Hepatocyte (in vitro differentiated cells): ENCODE measurements at regions not wholly inside any gene's neighbourhood (a gene's known extent, or its start where the extent isn't known, plus 50 kb on each side); places are given as distances from the start of the nearest gene placed in this dataset.

Source experiments
- DNase-seq: peaks from one replicate; pipeline ENCODE4 v3.0.0-alpha.2; 2016; ENCODE audit warnings: low spot score
- H2AFZ ChIP-seq: fragments of 200-600 bp; sonication (generic); 2 replicates; pipeline ENCODE4 v1.6.0; 2016; ENCODE audit warnings: antibody characterized with exemption, mild to moderate bottlenecking
- H3K27ac ChIP-seq: fragments of 200-600 bp; sonication (generic); 2 replicates; pipeline ENCODE4 v1.5.1; 2016; ENCODE audit warnings: mild to moderate bottlenecking
- H3K27me3 ChIP-seq: fragments of 200-600 bp; sonication (generic); 2 replicates; pipeline ENCODE4 v1.6.1; 2016
- H3K36me3 ChIP-seq: fragments of 200-600 bp; sonication (generic); replicated peaks from 2 replicates; pipeline ENCODE4 v1.5.1; 2016; ENCODE audit warnings: low read depth; ENCODE audit not compliant: insufficient read depth
- H3K4me1 ChIP-seq: fragments of 200-600 bp; sonication (generic); 2 replicates; pipeline ENCODE4 v1.5.1; 2016; ENCODE audit warnings: mild to moderate bottlenecking, moderate library complexity; ENCODE audit not compliant: insufficient read depth
- H3K4me2 ChIP-seq: fragments of 200-600 bp; sonication (generic); 2 replicates; pipeline ENCODE4 v1.6.0; 2016
- H3K4me3 ChIP-seq: fragments of 200-600 bp; sonication (generic); 2 replicates; pipeline ENCODE4 v1.5.1; 2016; ENCODE audit warnings: mild to moderate bottlenecking
- H3K79me2 ChIP-seq: fragments of 200-600 bp; sonication (generic); 2 replicates; pipeline ENCODE4 v1.6.0; 2017; ENCODE audit warnings: mild to moderate bottlenecking
- H3K9me2 ChIP-seq: fragments of 200-600 bp; sonication (generic); replicated peaks from 2 replicates; pipeline ENCODE4 v1.6.0; 2017; ENCODE audit warnings: mild to moderate bottlenecking; ENCODE audit not compliant: insufficient read depth
- H3K9me3 ChIP-seq: fragments of 200-600 bp; sonication (generic); 2 replicates; pipeline ENCODE4 v1.5.1; 2016; ENCODE audit warnings: low read depth, mild to moderate bottlenecking
- H4K20me1 ChIP-seq: fragments of 200-600 bp; sonication (generic); 2 replicates; pipeline ENCODE4 v1.6.0; 2016; ENCODE audit warnings: mild to moderate bottlenecking; ENCODE audit not compliant: insufficient read depth, poor library complexity, severe bottlenecking
- CTCF ChIP-seq: fragments of 200-600 bp; sonication (generic); IDR thresholded peaks from 2 replicates; pipeline ENCODE4 v1.5.1; 2016; ENCODE audit warnings: antibody characterized with exemption, mild to moderate bottlenecking; ENCODE audit not compliant: poor library complexity
- EZH2 ChIP-seq: fragments of 200-600 bp; sonication (generic); IDR thresholded peaks from 2 replicates; pipeline ENCODE4 v1.6.1; 2016; ENCODE audit warnings: antibody characterized with exemption, mild to moderate bottlenecking, borderline replicate concordance
- EZH2phosphoT487 ChIP-seq: fragments of 200-600 bp; sonication (generic); IDR thresholded peaks from one replicate; pipeline ENCODE4 v1.6.1; 2018; ENCODE audit warnings: antibody characterized with exemption, mild to moderate bottlenecking, low read depth, moderate library complexity; ENCODE audit not compliant: unreplicated experiment, severe bottlenecking
- WGBS: methylation state at CpG from one replicate; pipeline ENCODE4 v1.1.6; 2016; ENCODE audit warnings: low lambda C conversion rate; ENCODE audit errors: missing lambda C conversion rate; 5-methylcytosine and 5-hydroxymethylcytosine counted together

GRCh38 chr18:78660311-78660710, 319.3 kb upstream of the SALL3 start:
- no peaks in the 10 kb centered on the region for H4K20me1 ChIP-seq
- no peak overlapping the region for H3K27ac ChIP-seq
- H3K4me2 ChIP-seq: no peak overlapping the region
- H3K79me2 ChIP-seq: no peaks in the 10 kb centered on the region
- 79% methylated on average over 10 of the region's 10 CpGs for WGBS
- H3K4me3 ChIP-seq: no peak overlapping the region
- H3K27me3 ChIP-seq: no peaks in the 10 kb centered on the region
- no peak for DNase-seq
- H3K36me3 ChIP-seq: no peaks in the 10 kb centered on the region
- no peaks in the 10 kb centered on the region for H3K9me2 ChIP-seq
- no peaks in the 10 kb centered on the region for H3K4me1 ChIP-seq
- no peak overlapping the region for H2AFZ ChIP-seq
- H3K9me3 ChIP-seq: no peaks in the 10 kb centered on the region
- TF ChIP-seq EZH2phosphoT487: no peak
- TF ChIP-seq EZH2: no peak
- no peak for TF ChIP-seq CTCF

- Histone ChIP-seq H3K4me2 (no peak overlapping the region), H3K27ac (no peak overlapping the region), H3K9me3 (no peaks in the 10 kb centered on the region), H3K27me3 (no peaks in the 10 kb centered on the region), H2AFZ (no peak overlapping the region), H3K4me3 (no peak overlapping the region), H4K20me1 (no peaks in the 10 kb centered on the region), H3K9me2 (no peaks in the 10 kb centered on the region), H3K36me3 (no peaks in the 10 kb centered on the region), H3K79me2 (no peaks in the 10 kb centered on the region), H3K4me1 (no peaks in the 10 kb centered on the region)
- WGBS: 89% methylated on average over 9 of the region's 9 CpGs
- TF ChIP-seq CTCF: no peak
- TF ChIP-seq EZH2phosphoT487: no peak
- TF ChIP-seq EZH2: no peak
- DNase-seq: no peak
Measured at GRCh38 chr18:78661316-78661715, 318.3 kb upstream of the SALL3 start.

GRCh38 chr18:78662879-78663278, 316.7 kb upstream of the SALL3 start:
- H3K27me3 ChIP-seq: no peaks in the 10 kb centered on the region
- no peaks in the 10 kb centered on the region for H3K9me2 ChIP-seq
- TF ChIP-seq EZH2 (no peak), EZH2phosphoT487 (no peak), CTCF (no peak)
- no peak overlapping the region for H3K4me2 ChIP-seq
- no peaks in the 10 kb centered on the region for H3K9me3 ChIP-seq
- no peaks in the 10 kb centered on the region for H3K79me2 ChIP-seq
- no peaks in the 10 kb centered on the region for H3K36me3 ChIP-seq
- H2AFZ ChIP-seq: no peak overlapping the region
- no peak for DNase-seq
- H3K4me3 ChIP-seq: no peak overlapping the region
- H3K4me1 ChIP-seq: no peaks in the 10 kb centered on the region
- H4K20me1 ChIP-seq: no peaks in the 10 kb centered on the region
- 96% methylated on average over 8 of the region's 9 CpGs for WGBS
- H3K27ac ChIP-seq: no peak overlapping the region

GRCh38 chr18:78664048-78664447, 315.6 kb upstream of the SALL3 start:
- no peaks in the 10 kb centered on the region for H3K9me3 ChIP-seq
- no peaks in the 10 kb centered on the region for H3K36me3 ChIP-seq
- no peaks in the 10 kb centered on the region for H4K20me1 ChIP-seq
- no peaks in the 10 kb centered on the region for H3K9me2 ChIP-seq
- WGBS: 92% methylated on average over 12 of the region's 13 CpGs
- H3K4me1 ChIP-seq: no peaks in the 10 kb centered on the region
- TF ChIP-seq EZH2 (no peak), EZH2phosphoT487 (no peak), CTCF (no peak)
- H3K27ac ChIP-seq: no peak overlapping the region
- no peak overlapping the region for H3K4me2 ChIP-seq
- no peak overlapping the region for H2AFZ ChIP-seq
- H3K79me2 ChIP-seq: no peaks in the 10 kb centered on the region
- no peak overlapping the region for H3K4me3 ChIP-seq
- no peaks in the 10 kb centered on the region for H3K27me3 ChIP-seq
- DNase-seq: no peak
